ENCODE measurements at regions not wholly inside any gene's neighbourhood (a gene's known extent, or its start where the extent isn't known, plus 50 kb on each side); places are given as distances from the start of the nearest gene placed in this dataset.

- Mint-ChIP-seq H3K9me3 (no peaks in the 10 kb centered on the region), H3K27ac (peak overlapping the region in 1 of 10 donors; percentile 3), H3K4me1 (peaks cover 3 to 10% (median 8%) of the 10 kb centered on the region in 4 donors), H3K4me3 (no peak overlapping the region), H3K27me3 (peaks cover 0 to 2% (median 0%) of the 10 kb centered on the region in 5 donors), H3K36me3 (no peaks in the 10 kb centered on the region)
- DNase-seq: no peak
- ATAC-seq: no peak
- POLR2A ChIA-PET: no interaction called here
These were observed 98.3 kb upstream of the CD55 start for GRCh38 chr1:207223162-207223561.

GRCh38 chr1:207224666-207225065 is 96.8 kb upstream of the CD55 start:
- Mint-ChIP-seq H3K4me1 (no peaks in the 10 kb centered on the region), H3K27ac (no peak overlapping the region), H3K4me3 (no peak overlapping the region), H3K36me3 (no peaks in the 10 kb centered on the region), H3K27me3 (no peaks in the 10 kb centered on the region), H3K9me3 (no peaks in the 10 kb centered on the region)
- DNase-seq (no peak), ATAC-seq (no peak)
- POLR2A ChIA-PET: no interaction called here

GRCh38 chr1:207227131-207227630 is 94.3 kb upstream of the CD55 start:
- Mint-ChIP-seq H3K4me3 (no peak overlapping the region), H3K27ac (peak overlapping the region in 1 of 10 donors; percentile 68)
- DNase-seq: no peak

DNA sequence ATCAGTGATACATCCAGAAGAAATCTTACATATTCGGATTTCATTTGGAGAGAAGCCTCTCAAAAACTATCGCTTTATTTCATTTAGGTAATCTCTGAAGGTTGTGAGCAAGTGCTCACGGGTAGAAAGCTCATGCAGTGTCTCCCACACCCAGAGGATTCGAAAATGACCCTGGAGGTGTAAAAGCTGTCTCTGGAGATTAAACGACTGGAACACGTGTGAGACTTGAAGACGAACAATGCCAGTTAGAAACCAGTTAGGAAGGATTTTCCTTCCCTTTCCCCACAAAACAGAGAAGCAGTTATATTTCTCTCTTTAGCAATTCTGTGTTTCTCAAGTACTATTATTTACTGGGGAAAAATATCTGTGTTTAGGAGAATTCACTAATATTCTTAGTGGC is 92.5 kb upstream of the CD55 start:
- no peak overlapping the region for H3K27ac Mint-ChIP-seq
- H3K36me3 Mint-ChIP-seq: peaks cover 0 to 3% (median 0%) of the 10 kb centered on the region in 3 donors
- peaks cover 0 to 2% (median 0%) of the 10 kb centered on the region in 9 donors for H3K9me3 Mint-ChIP-seq
- ATAC-seq: no peak
- POLR2A ChIA-PET: no interaction called here
- no peak for DNase-seq
- H3K4me3 Mint-ChIP-seq: no peak overlapping the region
- H3K4me1 Mint-ChIP-seq: no peaks in the 10 kb centered on the region
- H3K27me3 Mint-ChIP-seq: no peaks in the 10 kb centered on the region

More at GRCh38 chr1:207227131-207227630, 94.3 kb upstream of the CD55 start:
- H3K27me3 Mint-ChIP-seq: no peaks in the 10 kb centered on the region
- POLR2A ChIA-PET: interaction anchor here (1.5 kb wide), 1 partner anchor 94 kb away, joined by 5 read pairs; the partner anchor contains the start of gene CD55
- no peaks in the 10 kb centered on the region for H3K36me3 Mint-ChIP-seq
- no peaks in the 10 kb centered on the region for H3K9me3 Mint-ChIP-seq
- H3K4me1 Mint-ChIP-seq: no peaks in the 10 kb centered on the region
- no peak for ATAC-seq

- H3K4me3 Mint-ChIP-seq: no peak overlapping the region
- DNase-seq: no peak
- H3K27me3 Mint-ChIP-seq: peaks cover 0 to 3% (median 0%) of the 10 kb centered on the region in 5 donors
- H3K27ac Mint-ChIP-seq: no peak overlapping the region
- no peak for ATAC-seq
- POLR2A ChIA-PET: no interaction called here
- peaks cover 0 to 2% (median 0%) of the 10 kb centered on the region in 9 donors for H3K9me3 Mint-ChIP-seq
- peaks cover 0 to 5% (median 3%) of the 10 kb centered on the region in 3 donors for H3K36me3 Mint-ChIP-seq
- H3K4me1 Mint-ChIP-seq: no peaks in the 10 kb centered on the region
These were observed 91.0 kb upstream of the CD55 start for GRCh38 chr1:207230441-207230840.

- Mint-ChIP-seq H3K4me1 (no peaks in the 10 kb centered on the region), H3K36me3 (peaks cover 0 to 6% (median 4%) of the 10 kb centered on the region in 3 donors), H3K9me3 (peaks cover 0 to 2% (median 0%) of the 10 kb centered on the region in 9 donors), H3K27me3 (peaks cover 0 to 4% (median 0%) of the 10 kb centered on the region in 5 donors), H3K27ac (no peak overlapping the region), H3K4me3 (no peak overlapping the region)
- POLR2A ChIA-PET: no interaction called here
- ATAC-seq (no peak), DNase-seq (no peak)
These were observed 86.8 kb upstream of the CD55 start for GRCh38 chr1:207234690-207235089.

DNA sequence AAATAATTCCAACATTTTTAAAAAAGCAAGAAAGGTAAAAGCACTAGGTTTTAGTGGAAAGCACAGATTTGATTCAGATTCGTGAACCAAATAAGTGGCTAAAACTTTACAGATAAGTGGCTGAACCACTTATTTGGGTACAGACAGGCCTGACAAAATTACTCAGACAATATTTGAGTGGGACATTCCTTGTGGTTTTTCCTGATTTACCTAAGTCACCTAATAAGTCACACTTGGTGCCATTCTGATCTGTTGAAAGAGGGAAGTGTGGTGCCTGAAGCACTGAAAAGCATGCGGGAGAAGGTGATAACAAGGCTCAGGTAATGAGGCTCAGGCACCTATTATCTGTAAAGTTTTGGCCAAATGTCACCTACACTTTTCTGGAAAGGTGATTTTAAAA is 81.6 kb upstream of the CD55 start:
- Mint-ChIP-seq H3K4me1 (peaks cover 0 to 2% (median 1%) of the 10 kb centered on the region in 4 donors), H3K36me3 (peaks cover 0 to 6% (median 1%) of the 10 kb centered on the region in 3 donors), H3K27me3 (peaks cover 0 to 4% (median 0%) of the 10 kb centered on the region in 5 donors), H3K27ac (no peak overlapping the region), H3K9me3 (no peaks in the 10 kb centered on the region), H3K4me3 (no peak overlapping the region)
- no peak for ATAC-seq
- POLR2A ChIA-PET: no interaction called here
- no peak for DNase-seq

- Mint-ChIP-seq H3K27me3 (peaks cover 0 to 4% (median 0%) of the 10 kb centered on the region in 5 donors), H3K9me3 (no peaks in the 10 kb centered on the region), H3K36me3 (peaks cover 0 to 1% (median 0%) of the 10 kb centered on the region in 3 donors), H3K27ac (no peak overlapping the region), H3K4me1 (peaks cover 4 to 8% (median 8%) of the 10 kb centered on the region in 4 donors), H3K4me3 (no peak overlapping the region)
- no peak for DNase-seq
- no peak for ATAC-seq
- POLR2A ChIA-PET: interaction anchor here (0.6 kb wide), 1 partner anchor 321 kb away, joined by 3 read pairs; no protein-coding TSS in a partner anchor
These were observed 81.0 kb upstream of the CD55 start for GRCh38 chr1:207240325-207241101.

DNA sequence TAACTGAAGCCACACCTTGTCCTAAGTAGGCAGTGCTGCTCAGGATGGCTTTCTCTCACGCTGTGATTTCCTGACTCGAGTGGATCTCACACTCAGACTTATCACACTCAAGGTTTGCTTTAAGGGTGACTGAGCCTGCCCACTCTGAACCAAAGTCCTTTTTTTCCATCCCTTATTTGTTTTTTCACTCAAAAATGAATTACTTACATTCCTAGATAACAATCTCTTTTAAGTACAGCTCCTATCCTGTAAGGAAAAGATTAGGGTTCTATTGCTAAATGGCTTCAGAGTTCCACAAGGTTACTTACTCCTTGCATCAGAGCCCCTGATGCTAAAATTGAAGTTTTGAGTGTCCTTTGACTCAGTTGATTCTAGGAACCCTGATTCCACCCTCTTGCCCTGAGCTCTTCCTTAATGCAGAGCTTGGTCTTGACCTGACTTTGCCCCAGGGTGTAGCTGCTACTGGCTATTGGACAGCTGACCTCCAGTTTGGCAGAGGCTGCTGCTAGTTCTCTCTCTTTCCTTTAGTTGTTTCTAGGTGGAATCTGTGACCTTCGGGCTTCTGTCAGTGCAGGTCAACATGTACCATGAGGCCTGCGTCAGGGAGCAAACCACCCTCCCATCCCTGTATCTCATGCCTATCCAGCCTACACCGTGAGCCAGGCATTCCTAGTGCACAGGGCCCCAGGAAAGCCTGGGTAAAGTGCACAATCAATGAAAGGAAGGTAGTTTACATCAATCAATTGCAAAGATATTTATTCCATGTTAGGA is 80.1 kb upstream of the CD55 start:
- H3K27ac Mint-ChIP-seq: no peak overlapping the region
- ATAC-seq: no peak
- no peak overlapping the region for H3K4me3 Mint-ChIP-seq
- POLR2A ChIA-PET: interaction anchor here (0.6 kb wide), 1 partner anchor 321 kb away, joined by 3 read pairs; no protein-coding TSS in a partner anchor
- DNase-seq: no peak
- H3K4me1 Mint-ChIP-seq: peaks cover 6 to 10% (median 8%) of the 10 kb centered on the region in 4 donors
- peaks cover 0 to 1% (median 0%) of the 10 kb centered on the region in 3 donors for H3K36me3 Mint-ChIP-seq
- H3K27me3 Mint-ChIP-seq: peaks cover 0 to 4% (median 0%) of the 10 kb centered on the region in 5 donors
- H3K9me3 Mint-ChIP-seq: no peaks in the 10 kb centered on the region

DNA sequence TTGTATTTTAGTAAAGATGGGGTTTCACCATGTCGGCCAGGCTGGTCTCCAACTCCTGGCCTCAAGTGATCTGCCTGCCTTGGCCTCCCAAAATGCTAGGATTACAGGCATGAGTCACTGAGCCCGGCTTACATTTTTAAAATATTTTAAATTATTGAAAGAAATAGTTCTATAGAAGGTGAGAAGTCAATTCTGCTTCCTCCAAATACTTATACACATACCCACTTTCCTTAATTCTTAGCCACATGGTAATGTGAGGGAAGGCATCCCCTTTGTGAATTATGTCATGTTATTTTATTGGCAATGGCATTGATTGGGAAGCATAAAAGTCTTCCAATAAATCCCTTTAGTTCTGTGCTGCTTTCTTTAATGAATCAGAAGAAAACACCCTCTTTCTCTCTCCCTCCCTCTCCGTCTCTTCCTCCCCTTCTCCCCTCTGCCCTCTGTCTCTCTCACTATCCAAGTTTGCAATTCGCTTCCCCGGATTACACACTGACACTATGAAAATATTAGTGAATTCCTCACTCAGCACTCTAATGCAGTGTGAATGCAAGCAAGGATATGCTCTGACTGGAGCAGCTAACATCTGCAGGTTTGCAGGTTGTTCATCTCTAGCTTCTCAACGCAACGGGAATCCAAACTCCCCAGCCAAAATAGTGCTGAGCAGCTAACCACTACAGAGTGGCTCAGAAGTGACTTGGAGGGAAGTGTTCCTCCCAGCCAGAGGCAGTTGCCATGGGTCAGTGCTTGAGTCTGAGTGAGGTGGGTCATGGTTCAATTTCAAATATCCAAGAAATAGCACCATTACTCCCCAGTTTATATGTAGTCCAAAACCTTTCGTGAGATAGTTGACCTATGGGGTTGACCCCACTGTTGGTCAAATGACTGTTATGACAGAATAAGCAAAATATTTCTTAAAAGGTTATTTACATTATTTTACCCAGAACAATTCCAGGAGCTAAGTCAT is 77.8 kb upstream of the CD55 start:
- POLR2A ChIA-PET: interaction anchor here (1.1 kb wide), 1 partner anchor 78 kb away, joined by 3 read pairs; the partner anchor contains the start of gene CD55
- Mint-ChIP-seq H3K36me3 (no peaks in the 10 kb centered on the region), H3K27ac (no peak overlapping the region), H3K27me3 (peaks cover 0 to 1% (median 0%) of the 10 kb centered on the region in 5 donors), H3K4me1 (peaks cover 7 to 14% (median 10%) of the 10 kb centered on the region in 4 donors), H3K4me3 (no peak overlapping the region), H3K9me3 (no peaks in the 10 kb centered on the region)
- no peak for DNase-seq
- no peak for ATAC-seq

GRCh38 chr1:207244409-207244801 is 77.1 kb upstream of the CD55 start:
- ATAC-seq (no peak), DNase-seq (no peak)
- POLR2A ChIA-PET: interaction anchor here (1.1 kb wide), 1 partner anchor 77 kb away, joined by 3 read pairs; the partner anchor contains the start of gene CD55
- H3K27ac Mint-ChIP-seq: no peak overlapping the region
- no peaks in the 10 kb centered on the region for H3K36me3 Mint-ChIP-seq
- no peaks in the 10 kb centered on the region for H3K9me3 Mint-ChIP-seq
- no peaks in the 10 kb centered on the region for H3K27me3 Mint-ChIP-seq
- peaks cover 8 to 16% (median 11%) of the 10 kb centered on the region in 4 donors for H3K4me1 Mint-ChIP-seq
- H3K4me3 Mint-ChIP-seq: no peak overlapping the region

- H3K36me3 Mint-ChIP-seq: no peaks in the 10 kb centered on the region
- peaks cover 8 to 16% (median 12%) of the 10 kb centered on the region in 4 donors for H3K4me1 Mint-ChIP-seq
- no peak overlapping the region for H3K4me3 Mint-ChIP-seq
- ATAC-seq: no peak
- POLR2A ChIA-PET: interaction anchor here (1.1 kb wide), 1 partner anchor 76 kb away, joined by 3 read pairs; the partner anchor contains the start of gene CD55
- no peaks in the 10 kb centered on the region for H3K9me3 Mint-ChIP-seq
- H3K27me3 Mint-ChIP-seq: no peaks in the 10 kb centered on the region
- H3K27ac Mint-ChIP-seq: peak overlapping the region in 3 of 10 donors; percentile 1 to 25 (median 13)
- no peak for DNase-seq
These were observed 76.4 kb upstream of the CD55 start for GRCh38 chr1:207245124-207245523.
